ENCODE measurements at regions not wholly inside any gene's neighbourhood (a gene's known extent, or its start where the extent isn't known, plus 50 kb on each side); places are given as distances from the start of the nearest gene placed in this dataset.

DNA sequence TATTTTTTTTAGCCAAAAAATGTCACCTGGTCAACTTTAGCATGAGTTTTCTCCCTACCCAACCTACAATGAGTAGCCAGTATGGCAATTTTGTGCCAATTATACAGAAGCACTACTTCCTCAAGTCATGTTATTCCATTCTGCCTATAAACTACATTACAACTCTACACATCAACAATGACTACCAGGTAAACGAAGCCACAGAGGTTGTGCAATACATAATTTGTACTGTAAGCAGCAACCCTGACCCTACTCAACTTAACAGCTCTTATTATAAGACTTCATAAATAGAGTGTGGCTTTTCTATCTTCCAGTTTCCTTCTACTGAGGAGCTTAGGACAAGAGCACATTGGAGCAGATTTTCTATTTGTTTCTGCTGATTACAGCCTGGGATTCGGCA, 160.5 kb downstream of the HS3ST1 start:
- no peaks in the 10 kb centered on the region for H3K4me1 Mint-ChIP-seq (ENCODE audit: unreplicated experiment)
- TF ChIP-seq CTCF (conservative IDR thresholded peaks at IDR 0.05): no peak
- DNase-seq (ENCODE audit: extremely low spot score, unreplicated experiment): no peak
- no peak overlapping the region for H3K27ac Mint-ChIP-seq
- H3K27me3 Mint-ChIP-seq: no peaks in the 10 kb centered on the region
- H3K36me3 Mint-ChIP-seq: no peaks in the 10 kb centered on the region
- H3K9me3 Mint-ChIP-seq: no peaks in the 10 kb centered on the region
- H3K4me3 Mint-ChIP-seq: no peak overlapping the region

GRCh38 chr4:11264841-11265240, 163.9 kb downstream of the HS3ST1 start:
- H3K4me3 Mint-ChIP-seq: no peak overlapping the region
- no peak for TF ChIP-seq CTCF (conservative IDR thresholded peaks at IDR 0.05)
- H3K27ac Mint-ChIP-seq: no peak overlapping the region
- DNase-seq (ENCODE audit: extremely low spot score, unreplicated experiment): no peak
- no peaks in the 10 kb centered on the region for H3K27me3 Mint-ChIP-seq
- H3K36me3 Mint-ChIP-seq: no peaks in the 10 kb centered on the region
- H3K9me3 Mint-ChIP-seq: no peaks in the 10 kb centered on the region
- no peaks in the 10 kb centered on the region for H3K4me1 Mint-ChIP-seq (ENCODE audit: unreplicated experiment)

DNA sequence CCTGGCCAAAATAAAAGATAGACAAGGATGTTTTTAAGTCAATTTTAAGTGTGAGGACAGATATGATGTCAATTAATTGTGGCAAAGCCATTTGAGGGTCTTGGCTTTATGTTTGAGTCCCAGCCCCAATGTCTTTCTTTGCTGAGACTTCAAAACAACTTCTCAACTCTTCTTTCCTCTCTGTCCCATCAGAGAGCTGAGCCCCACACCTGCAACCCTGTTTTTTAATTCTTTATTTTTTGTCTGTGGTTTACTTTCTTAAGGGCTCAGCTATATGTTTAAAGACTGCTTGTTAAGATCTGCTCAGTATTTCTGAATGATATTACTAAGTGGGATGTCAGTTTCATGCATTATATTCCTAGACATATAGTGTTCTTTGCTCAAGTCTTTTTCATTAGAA, 164.3 kb downstream of the HS3ST1 start:
- H3K27ac Mint-ChIP-seq: no peak overlapping the region
- no peaks in the 10 kb centered on the region for H3K27me3 Mint-ChIP-seq
- no peaks in the 10 kb centered on the region for H3K9me3 Mint-ChIP-seq
- DNase-seq (ENCODE audit: extremely low spot score, unreplicated experiment): no peak
- no peak overlapping the region for H3K4me3 Mint-ChIP-seq
- TF ChIP-seq CTCF (conservative IDR thresholded peaks at IDR 0.05): no peak
- no peaks in the 10 kb centered on the region for H3K36me3 Mint-ChIP-seq
- H3K4me1 Mint-ChIP-seq (ENCODE audit: unreplicated experiment): no peaks in the 10 kb centered on the region

- DNase-seq (ENCODE audit: extremely low spot score, unreplicated experiment): no peak
- no peak overlapping the region for H3K27ac Mint-ChIP-seq
- TF ChIP-seq CTCF (conservative IDR thresholded peaks at IDR 0.05): no peak
- no peaks in the 10 kb centered on the region for H3K9me3 Mint-ChIP-seq
- H3K36me3 Mint-ChIP-seq: no peaks in the 10 kb centered on the region
- H3K4me3 Mint-ChIP-seq: no peak overlapping the region
- no peaks in the 10 kb centered on the region for H3K4me1 Mint-ChIP-seq (ENCODE audit: unreplicated experiment)
- H3K27me3 Mint-ChIP-seq: no peaks in the 10 kb centered on the region
Measured at GRCh38 chr4:11263208-11263607, 165.5 kb downstream of the HS3ST1 start.

DNA sequence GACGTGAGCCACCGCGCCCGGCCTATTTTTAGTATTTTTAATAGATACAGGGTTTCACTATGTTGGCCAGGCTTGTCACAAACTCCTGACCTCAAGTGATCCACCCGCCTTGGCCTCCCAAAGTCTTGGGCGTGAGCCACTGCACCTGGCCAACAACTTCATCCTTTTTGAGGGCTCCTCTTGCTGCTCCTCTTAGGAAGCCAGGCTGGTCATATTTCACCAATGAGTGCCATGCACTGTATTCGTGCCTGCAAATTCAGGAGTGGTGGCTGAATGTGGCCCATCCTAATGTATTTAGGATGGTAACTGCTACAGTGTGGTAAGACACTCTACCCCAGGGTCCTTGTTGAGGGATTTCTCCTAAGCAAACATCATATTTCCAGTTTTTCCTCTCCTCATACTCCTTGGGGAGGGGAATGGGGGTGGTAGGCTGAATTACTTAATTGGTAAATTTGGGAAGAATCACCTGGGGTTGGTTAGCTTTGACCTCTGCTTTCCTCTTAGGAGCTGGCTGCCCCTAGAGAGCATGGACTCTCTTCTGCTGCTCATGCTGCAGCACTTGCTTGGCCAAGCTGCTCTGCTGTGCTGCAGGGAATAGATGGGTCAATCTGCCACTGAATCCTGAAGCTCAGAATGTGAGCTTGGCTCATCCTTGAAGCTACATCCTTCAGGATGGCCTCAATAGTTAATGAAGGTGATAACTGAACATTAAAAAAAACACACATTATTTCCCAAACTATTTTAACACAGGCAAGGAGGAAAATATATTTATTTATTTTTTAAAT, 167.4 kb downstream of the HS3ST1 start:
- no peak overlapping the region for H3K4me3 Mint-ChIP-seq
- no peaks in the 10 kb centered on the region for H3K27me3 Mint-ChIP-seq
- no peak for TF ChIP-seq CTCF (conservative IDR thresholded peaks at IDR 0.05)
- no peak overlapping the region for H3K27ac Mint-ChIP-seq
- no peaks in the 10 kb centered on the region for H3K9me3 Mint-ChIP-seq
- DNase-seq (ENCODE audit: extremely low spot score, unreplicated experiment): no peak
- H3K36me3 Mint-ChIP-seq: no peaks in the 10 kb centered on the region
- H3K4me1 Mint-ChIP-seq (ENCODE audit: unreplicated experiment): no peaks in the 10 kb centered on the region

Measured in type B pancreatic cell (in vitro differentiated cells).